Breast epithelium (tissue), 4 donors: ENCODE measurements at regions not wholly inside any gene's neighbourhood (a gene's known extent, or its start where the extent isn't known, plus 50 kb on each side); places are given as distances from the start of the nearest gene placed in this dataset.

ENCODE experiments used
- DNase-seq, 2 donors: peaks; one replicate each; pipeline ENCODE4 v3.0.0-alpha.2; 2019; ENCODE audit warnings: low spot score in 2 of 2
- H3K27ac ChIP-seq, 2 donors: fragments of 200-600 bp; sonication (generic) in 1 of 2; one replicate each; pipeline ENCODE4 v1.5.1; 2016 to 2019; ENCODE audit warnings: mild to moderate bottlenecking in 1 of 2
- H3K27me3 ChIP-seq, 2 donors: fragments of 200-600 bp; sonication (generic) in 1 of 2; one replicate each; pipeline versions ENCODE4 v1.5.1 to v1.6.0; 2017 to 2019; ENCODE audit warnings: control low read depth in 1 of 2, mild to moderate bottlenecking in 1 of 2
- H3K36me3 ChIP-seq: fragments of 200-600 bp; one replicate; pipeline ENCODE4 v1.5.1; 2019
- H3K4me1 ChIP-seq, 2 donors: fragments of 200-600 bp; sonication (generic); one replicate each; pipeline ENCODE4 v1.5.1; 2016 to 2019; ENCODE audit warnings: control low read depth in 1 of 2
- H3K4me3 ChIP-seq, 3 donors: fragments of 200-600 bp; sonication (generic); 1 replicate in 2 of 3; 2 replicates in 1 of 3; pipeline ENCODE4 v1.5.1; 2016 to 2019; ENCODE audit warnings: mild to moderate bottlenecking in 3 of 3, moderate library complexity in 2 of 3
- H3K9me3 ChIP-seq, 2 donors: fragments of 200-600 bp; sonication (generic) in 1 of 2; one replicate each; pipeline ENCODE4 v1.5.1; 2016 to 2019; ENCODE audit warnings: control low read depth in 1 of 2
- POLR2A ChIP-seq: fragments of 450-650 bp; IDR thresholded peaks from one replicate; pipeline ENCODE4 v1.6.1; 2016; ENCODE audit warnings: antibody characterized with exemption, mild to moderate bottlenecking, moderate library complexity
- POLR2AphosphoS5 ChIP-seq, 3 donors: sonication (generic); formaldehyde crosslinking; IDR thresholded peaks; one replicate each; pipeline ENCODE4 v1.6.1; 2017; ENCODE audit warnings: antibody characterized with exemption in 3 of 3
- intact Hi-C: fragments of 100-400 bp; cut with DNase I; formaldehyde crosslinking; loops from one replicate; pipeline ENCODE4 v1.15.1; 2023; ENCODE audit warnings: low total_unique reads
- TF ChIP-seq, protein P1 (sequence below), 3 donors: fragments of 450-650 bp; IDR thresholded peaks; one replicate each; pipeline ENCODE4 v1.5.1; 2016 to 2017; ENCODE audit warnings: antibody characterized with exemption in 3 of 3, mild to moderate bottlenecking in 3 of 3, moderate library complexity in 3 of 3

DNA sequence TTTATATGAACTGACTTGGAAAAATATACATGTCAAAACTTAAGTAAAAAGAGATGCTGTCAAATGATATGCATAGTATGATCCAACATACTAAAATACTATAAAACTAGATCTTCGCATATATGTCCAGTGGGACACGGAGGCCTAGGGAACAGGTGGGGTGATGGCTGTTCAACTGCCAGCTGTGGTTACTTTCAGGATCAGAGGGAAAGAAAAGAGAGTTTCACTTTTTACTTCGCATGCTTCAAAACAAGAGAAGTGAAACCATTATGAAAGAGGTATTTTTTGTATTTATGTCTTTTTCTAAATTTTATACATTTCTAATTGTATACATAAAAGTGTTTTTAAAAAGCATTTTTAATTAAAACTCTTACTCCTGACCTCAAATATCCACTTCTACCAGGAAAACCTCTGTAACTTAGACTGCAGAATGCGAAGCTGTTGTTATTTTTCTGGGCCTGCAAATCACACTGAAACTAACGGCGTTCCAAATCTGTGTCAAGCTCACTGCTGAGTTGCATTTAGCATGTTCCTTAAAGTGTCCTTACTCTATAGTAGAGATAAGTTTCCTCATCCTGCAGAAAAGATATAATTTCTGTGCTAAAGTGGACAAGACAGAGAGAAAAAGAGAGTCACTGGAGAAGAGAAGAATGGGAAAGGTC is 97.8 kb upstream of the SLC35G4 start:
- Histone ChIP-seq H3K4me3 (no peak overlapping the region), H3K27ac (no peak overlapping the region), H3K36me3 (peaks cover 4% of the 10 kb centered on the region), H3K27me3 (no peaks in the 10 kb centered on the region), H3K9me3 (no peaks in the 10 kb centered on the region), H3K4me1 (no peaks in the 10 kb centered on the region)
- intact Hi-C loops: no loop called here
- DNase-seq: no peak
- TF ChIP-seq POLR2A (no peak), POLR2AphosphoS5 (IDR thresholded peaks at IDR 0.05) (no peak)
- TF ChIP-seq, protein P1, sequence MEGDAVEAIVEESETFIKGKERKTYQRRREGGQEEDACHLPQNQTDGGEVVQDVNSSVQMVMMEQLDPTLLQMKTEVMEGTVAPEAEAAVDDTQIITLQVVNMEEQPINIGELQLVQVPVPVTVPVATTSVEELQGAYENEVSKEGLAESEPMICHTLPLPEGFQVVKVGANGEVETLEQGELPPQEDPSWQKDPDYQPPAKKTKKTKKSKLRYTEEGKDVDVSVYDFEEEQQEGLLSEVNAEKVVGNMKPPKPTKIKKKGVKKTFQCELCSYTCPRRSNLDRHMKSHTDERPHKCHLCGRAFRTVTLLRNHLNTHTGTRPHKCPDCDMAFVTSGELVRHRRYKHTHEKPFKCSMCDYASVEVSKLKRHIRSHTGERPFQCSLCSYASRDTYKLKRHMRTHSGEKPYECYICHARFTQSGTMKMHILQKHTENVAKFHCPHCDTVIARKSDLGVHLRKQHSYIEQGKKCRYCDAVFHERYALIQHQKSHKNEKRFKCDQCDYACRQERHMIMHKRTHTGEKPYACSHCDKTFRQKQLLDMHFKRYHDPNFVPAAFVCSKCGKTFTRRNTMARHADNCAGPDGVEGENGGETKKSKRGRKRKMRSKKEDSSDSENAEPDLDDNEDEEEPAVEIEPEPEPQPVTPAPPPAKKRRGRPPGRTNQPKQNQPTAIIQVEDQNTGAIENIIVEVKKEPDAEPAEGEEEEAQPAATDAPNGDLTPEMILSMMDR (IDR thresholded peaks at IDR 0.05): no peak

DNA sequence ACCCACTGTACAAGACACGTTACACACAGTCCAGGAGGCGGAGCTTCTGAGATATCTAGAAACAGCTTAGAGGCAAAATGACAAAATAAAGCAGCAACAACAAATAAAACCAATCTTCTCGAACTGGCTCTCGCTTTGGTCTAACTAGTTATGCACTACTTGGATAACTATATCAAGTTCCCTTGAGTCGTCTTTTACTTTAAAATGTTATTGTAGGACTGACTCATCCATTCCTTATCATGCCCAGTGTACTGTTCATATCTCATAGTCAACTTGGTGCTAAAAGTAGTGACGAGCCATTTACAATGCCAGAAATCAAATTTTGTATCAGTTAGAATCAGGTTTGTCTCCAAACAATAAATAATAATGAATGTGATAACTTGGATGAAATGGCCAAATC is 102.5 kb upstream of the SLC35G4 start:
- Histone ChIP-seq H3K4me3 (no peak overlapping the region), H3K27ac (no peak overlapping the region), H3K9me3 (no peaks in the 10 kb centered on the region), H3K36me3 (peaks cover 4% of the 10 kb centered on the region), H3K27me3 (no peaks in the 10 kb centered on the region), H3K4me1 (no peaks in the 10 kb centered on the region)
- TF ChIP-seq POLR2AphosphoS5 (IDR thresholded peaks at IDR 0.05) (no peak), POLR2A (no peak)
- TF ChIP-seq, protein P1 (IDR thresholded peaks at IDR 0.05): no peak
- intact Hi-C loops: no loop called here
- DNase-seq: no peak

DNA sequence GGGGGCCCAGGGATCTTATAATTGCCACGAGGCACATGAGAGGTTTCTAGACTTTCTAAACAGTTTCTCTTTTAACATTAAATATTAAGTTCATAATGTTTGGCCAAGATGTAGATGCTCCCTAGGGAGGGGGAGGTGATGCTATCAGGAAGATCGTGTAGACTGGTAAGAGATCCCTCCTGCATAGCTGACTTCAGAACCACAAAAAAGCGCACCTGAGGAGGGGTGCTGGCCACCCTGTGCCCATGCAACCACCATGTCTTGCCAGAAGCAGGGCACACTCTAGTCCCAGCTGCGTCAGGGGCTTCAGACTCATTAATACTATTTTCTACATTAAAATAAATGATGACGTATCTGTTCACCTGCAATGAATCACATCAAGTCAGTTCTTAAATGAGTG is 103.4 kb upstream of the SLC35G4 start:
- no peak for DNase-seq
- Histone ChIP-seq H3K27me3 (no peaks in the 10 kb centered on the region), H3K36me3 (peaks cover 4% of the 10 kb centered on the region), H3K4me1 (no peaks in the 10 kb centered on the region), H3K9me3 (no peaks in the 10 kb centered on the region), H3K27ac (no peak overlapping the region), H3K4me3 (no peak overlapping the region)
- intact Hi-C loops: no loop called here
- TF ChIP-seq, protein P1 (IDR thresholded peaks at IDR 0.05): no peak
- TF ChIP-seq POLR2A (no peak), POLR2AphosphoS5 (IDR thresholded peaks at IDR 0.05) (no peak)

DNA sequence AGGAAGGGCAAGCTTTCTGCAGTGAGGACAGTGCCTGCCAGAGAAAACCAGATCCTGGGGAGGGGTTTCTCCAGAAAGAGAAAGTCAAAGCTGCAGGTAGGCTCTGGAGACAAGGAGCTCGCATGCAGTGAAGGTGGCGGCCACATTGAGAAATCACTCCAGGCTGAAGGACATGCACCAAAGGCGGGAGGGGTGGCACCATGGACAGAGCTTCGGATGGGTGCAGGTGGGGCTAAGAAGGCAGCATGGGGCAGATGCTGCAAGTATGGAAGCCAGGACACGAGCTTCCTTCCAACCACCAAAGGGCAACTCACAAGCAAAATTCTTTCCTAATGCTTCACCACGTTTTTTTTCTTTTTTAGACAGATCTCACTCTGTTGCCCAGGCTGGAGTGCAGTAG is 104.4 kb upstream of the SLC35G4 start:
- Histone ChIP-seq H3K4me3 (no peak overlapping the region), H3K4me1 (no peaks in the 10 kb centered on the region), H3K36me3 (peaks cover 4% of the 10 kb centered on the region), H3K27ac (no peak overlapping the region), H3K27me3 (no peaks in the 10 kb centered on the region), H3K9me3 (no peaks in the 10 kb centered on the region)
- intact Hi-C loops: no loop called here
- no peak for DNase-seq
- TF ChIP-seq, protein P1 (IDR thresholded peaks at IDR 0.05): no peak
- TF ChIP-seq POLR2A (no peak), POLR2AphosphoS5 (IDR thresholded peaks at IDR 0.05) (no peak)

DNA sequence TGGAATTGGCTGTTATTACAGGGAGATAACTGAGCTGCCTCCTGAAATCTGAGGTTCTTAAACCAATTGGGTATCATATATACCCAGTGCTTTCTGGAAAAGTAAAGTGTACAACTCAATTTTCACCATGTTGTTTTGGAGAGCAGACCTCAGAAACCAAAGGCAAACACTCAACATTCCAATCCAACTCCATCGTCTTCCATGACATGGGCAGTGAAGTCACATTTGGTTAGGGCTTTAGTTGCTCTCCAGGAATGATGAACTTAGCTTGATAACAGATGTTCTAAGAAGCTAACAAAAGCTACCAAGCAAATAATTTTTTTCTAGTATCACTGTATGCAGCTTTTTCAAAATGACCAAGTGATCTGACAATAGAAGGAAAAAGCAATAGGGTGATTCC is 107.0 kb upstream of the SLC35G4 start:
- H3K27me3 ChIP-seq: no peaks in the 10 kb centered on the region
- DNase-seq: no peak
- intact Hi-C loops: no loop called here
- H3K27ac ChIP-seq: no peak overlapping the region
- no peaks in the 10 kb centered on the region for H3K4me1 ChIP-seq
- no peaks in the 10 kb centered on the region for H3K9me3 ChIP-seq
- no peak overlapping the region for H3K4me3 ChIP-seq
- TF ChIP-seq, protein P1 (IDR thresholded peaks at IDR 0.05): no peak
- TF ChIP-seq POLR2A: no peak
- TF ChIP-seq POLR2AphosphoS5 (IDR thresholded peaks at IDR 0.05): no peak
- no peaks in the 10 kb centered on the region for H3K36me3 ChIP-seq
